K562 (cell line): ENCODE measurements at regions not wholly inside any gene's neighbourhood (a gene's known extent, or its start where the extent isn't known, plus 50 kb on each side); places are given as distances from the start of the nearest gene placed in this dataset.

Experiments
- ATAC-seq: fragments of 200-7000 bp; cut with Tn5 transposase; 3 replicates; pipeline ENCODE4 v1.9.1; 2020; ENCODE audit warnings: moderate library complexity
- BruUV-seq: library from RNA; stranded (reverse); fragments of 400-500 nt; replicated peaks from 2 replicates; lab custom pipeline; 2021; lab: Mats Ljungman, UMichigan
- CTCF ChIA-PET: fragments of 300-600 bp; formaldehyde crosslinking; extraction: SDS; loops from one replicate; lab custom pipeline; 2021; ENCODE audit warnings: low intra/inter-chr PET ratio; lab: Yijun Ruan, JAX
- POLR2A ChIA-PET: fragments of 300-600, 350-650 bp; sonication (Branson Sonifier 250); formaldehyde crosslinking; extraction: SDS; loops from one replicate; lab custom pipeline; 2021; ENCODE audit warnings: antibody characterized with exemption, inconsistent platforms; lab: Yijun Ruan, JAX
- DNase-seq, 4 experiments: peaks; one replicate each; pipeline versions ENCODE4 v3.0.0 to v3.0.0-alpha.2; 2011 to 2018; ENCODE audit warnings: low spot score in 3 of 4, mixed read lengths in 3 of 4; ENCODE audit errors: extremely low read depth in 1 of 4
- FAIRE-seq: peaks from 2 replicates; lab custom pipeline; 2011; peaks lifted over from hg19 to GRCh38; lab: Jason Lieb, UNC
- H2AFZ ChIP-seq: 2 replicates; pipeline ENCODE4 v1.6.0; 2011; ENCODE audit warnings: low read depth, low read length, control low read depth, inconsistent platforms
- H3K27ac ChIP-seq: fragments of 200-600 bp; 3 replicates; pipeline ENCODE4 v1.8.0; 2011; ENCODE audit warnings: low read depth, mild to moderate bottlenecking, control low read depth, inconsistent platforms, low read length, moderate library complexity, mixed read lengths; ENCODE audit errors: extremely low read depth
- H3K27me3 ChIP-seq, 2 experiments: fragments of 300-600 bp in 1 of 2; 2 replicates in 1 of 2; 3 replicates in 1 of 2; pipeline versions ENCODE4 v1.6.0 to v1.8.0; 2011; ENCODE audit warnings: inconsistent platforms in 2 of 2, low read length in 2 of 2, mild to moderate bottlenecking in 1 of 2, mixed read lengths in 1 of 2, moderate library complexity in 1 of 2; ENCODE audit not compliant: control insufficient read depth in 2 of 2, insufficient read depth in 2 of 2
- H3K36me3 ChIP-seq: fragments of 300-600 bp; 3 replicates; pipeline ENCODE4 v1.8.0; 2011; ENCODE audit warnings: mild to moderate bottlenecking, low read length, inconsistent platforms; ENCODE audit not compliant: control insufficient read depth, insufficient read depth
- H3K4me1 ChIP-seq, 2 experiments: fragments of 200-600 bp in 1 of 2; replicated peaks in 1 of 2; 2 replicates in 1 of 2; 3 replicates in 1 of 2; pipeline versions ENCODE4 v1.5.1 to v1.8.0; 2011; ENCODE audit warnings: inconsistent platforms in 2 of 2, low read length in 2 of 2, mild to moderate bottlenecking in 1 of 2, mixed read lengths in 1 of 2, moderate library complexity in 1 of 2; ENCODE audit not compliant: control insufficient read depth in 2 of 2, insufficient read depth in 2 of 2
- H3K4me2 ChIP-seq: 2 replicates; pipeline ENCODE4 v1.6.1; 2011; ENCODE audit warnings: low read length, control low read depth, inconsistent platforms, mixed read lengths; ENCODE audit not compliant: insufficient read depth
- H3K4me3 ChIP-seq: fragments of 200-600 bp; sonication (generic), shearing (Covaris generic); 2 replicates; pipeline ENCODE4 v1.5.1; 2016; ENCODE audit warnings: control low read depth, inconsistent platforms
- H3K79me2 ChIP-seq: fragments of 200-600 bp; 3 replicates; pipeline ENCODE4 v1.8.0; 2011; ENCODE audit warnings: low read length, inconsistent platforms; ENCODE audit not compliant: control insufficient read depth, insufficient read depth
- H3K9ac ChIP-seq, 2 experiments: 2 replicates each; pipeline versions ENCODE4 v1.6.0 to v1.6.1; 2011; ENCODE audit warnings: low read depth in 2 of 2, low read length in 2 of 2, control low read depth in 1 of 2, inconsistent platforms in 1 of 2, mild to moderate bottlenecking in 1 of 2, mixed read lengths in 1 of 2; ENCODE audit not compliant: insufficient read depth in 1 of 2
- H3K9me1 ChIP-seq: one replicate; pipeline ENCODE4 v1.6.0; 2011; ENCODE audit warnings: inconsistent platforms, mild to moderate bottlenecking, low read length, moderate library complexity; ENCODE audit not compliant: control insufficient read depth, insufficient read depth
- H3K9me3 ChIP-seq: replicated peaks from 2 replicates; pipeline ENCODE4 v1.5.1; 2011; ENCODE audit warnings: low read depth, low read length, inconsistent platforms; ENCODE audit not compliant: control insufficient read depth, insufficient read depth
- H4K20me1 ChIP-seq: replicated peaks from 2 replicates; pipeline ENCODE4 v1.6.1; 2011; ENCODE audit warnings: low read length, inconsistent platforms, mixed read lengths; ENCODE audit not compliant: control insufficient read depth, insufficient read depth
- BRF1 ChIP-seq: IDR thresholded peaks from 3 replicates; pipeline ENCODE4 v1.6.1; 2011; ENCODE audit warnings: borderline replicate concordance, mild to moderate bottlenecking; ENCODE audit not compliant: insufficient read length; ENCODE audit errors: extremely low read depth
- CBFA2T3 ChIP-seq: fragments of 450-650 bp; IDR thresholded peaks from 2 replicates; pipeline ENCODE4 v1.6.1; 2017
- CREBBP ChIP-seq: IDR thresholded peaks from one replicate; pipeline ENCODE4 v1.6.1; 2012; ENCODE audit warnings: low read depth, mild to moderate bottlenecking, control low read depth, inconsistent platforms, low read length
- E2F3 ChIP-seq: fragments of 250-450 bp; sonication (Bioruptor Pico); IDR thresholded peaks from 2 replicates; pipeline ENCODE4 v1.4.0; 2020; ENCODE audit warnings: mild to moderate bottlenecking
- GATAD2A ChIP-seq: fragments of 450-650 bp; IDR thresholded peaks from 2 replicates; pipeline ENCODE4 v1.6.1; 2017
- KDM1A ChIP-seq, 2 experiments: fragments of 450-650 bp; IDR thresholded peaks; 2 replicates each; pipeline ENCODE4 v1.6.1; 2016; ENCODE audit warnings: mild to moderate bottlenecking in 2 of 2
- MEF2D ChIP-seq: conservative IDR thresholded peaks from 2 replicates; pipeline ENCODE4 v1.6.1; 2016; ENCODE audit warnings: low read depth, missing genetic modification characterization, missing compliant biosample characterization
- NCOA1 ChIP-seq: fragments of 450-650 bp; IDR thresholded peaks from 2 replicates; pipeline ENCODE4 v1.6.1; 2016; ENCODE audit warnings: low read depth
- POLR2AphosphoS2 ChIP-seq: IDR thresholded peaks from 2 replicates; pipeline ENCODE4 v1.6.1; 2012; ENCODE audit warnings: low read length, improper control_type of control experiment
- POLR2G ChIP-seq: fragments of 200-400 bp; formaldehyde crosslinking; IDR thresholded peaks from 2 replicates; pipeline ENCODE4 v1.6.1; 2017; ENCODE audit warnings: low read depth, mild to moderate bottlenecking, antibody characterized with exemption, low read length, moderate library complexity
- RBM22 ChIP-seq: fragments of 200-400 bp; formaldehyde crosslinking; IDR thresholded peaks from 2 replicates; pipeline ENCODE4 v1.6.1; 2018; ENCODE audit warnings: low read length, low read depth; ENCODE audit not compliant: poor library complexity, severe bottlenecking
- SNIP1 ChIP-seq: fragments of 450-650 bp; IDR thresholded peaks from 2 replicates; pipeline ENCODE4 v1.7.1; 2017; ENCODE audit warnings: low read depth, mild to moderate bottlenecking
- TEAD4 ChIP-seq, 2 experiments: sonication (generic) in 1 of 2; formaldehyde crosslinking in 1 of 2; IDR thresholded peaks; 2 replicates each; pipeline versions ENCODE4 v1.6.1 to v1.8.0; 2012 to 2022; ENCODE audit warnings: borderline replicate concordance in 1 of 2, inconsistent platforms in 1 of 2, low read length in 1 of 2, mild to moderate bottlenecking in 1 of 2, missing genetic modification reagents in 1 of 2
- ZNF134 ChIP-seq: fragments of 250-450 bp; sonication (Bioruptor Pico); conservative IDR thresholded peaks from 2 replicates; pipeline ENCODE4 v1.4.0; 2020
- ZNF212 ChIP-seq: fragments of 450-650 bp; formaldehyde crosslinking; IDR thresholded peaks from 2 replicates; pipeline ENCODE4 v1.4.0; 2020; ENCODE audit warnings: mild to moderate bottlenecking
- ZNF347 ChIP-seq: fragments of 450-650 bp; formaldehyde crosslinking; IDR thresholded peaks from 2 replicates; pipeline ENCODE4 v1.4.0; 2020; ENCODE audit warnings: low read depth, mild to moderate bottlenecking, moderate library complexity
- WGBS: fragments of 100-300 bp; shearing (Covaris generic); methylation state at CpG from one replicate; pipeline ENCODE4 v1.1.6; 2016; ENCODE audit warnings: low coverage, mixed read lengths; ENCODE audit not compliant: insufficient coverage; ENCODE audit errors: missing lambda C conversion rate; 5-methylcytosine and 5-hydroxymethylcytosine counted together
- in situ Hi-C: fragments of 300-500 bp; cut with MboI; formaldehyde crosslinking; loops from 4 replicates; pipeline ENCODE4 v1.15.0; 2018; ENCODE audit warnings: inconsistent platforms, mixed read lengths
- intact Hi-C: fragments of 100-400 bp; cut with micrococcal nuclease; formaldehyde crosslinking; loops from 2 replicates; pipeline ENCODE4 v1.14.2; 2022
- TF ChIP-seq, protein P1 (sequence below): sonication (generic); formaldehyde crosslinking; IDR thresholded peaks from 2 replicates; pipeline ENCODE4 v1.8.1; 2023; ENCODE audit warnings: mild to moderate bottlenecking, missing genetic modification reagents, moderate library complexity
- TF ChIP-seq, protein P2 (sequence below): fragments of 450-650 bp; IDR thresholded peaks from 2 replicates; pipeline ENCODE4 v1.6.1; 2016; ENCODE audit warnings: mild to moderate bottlenecking
- TF ChIP-seq, protein P3 (sequence below): fragments of 250-450 bp; sonication (Bioruptor Pico); IDR thresholded peaks from 2 replicates; pipeline ENCODE4 v1.8.0; 2021; ENCODE audit warnings: mild to moderate bottlenecking, moderate library complexity

DNA sequence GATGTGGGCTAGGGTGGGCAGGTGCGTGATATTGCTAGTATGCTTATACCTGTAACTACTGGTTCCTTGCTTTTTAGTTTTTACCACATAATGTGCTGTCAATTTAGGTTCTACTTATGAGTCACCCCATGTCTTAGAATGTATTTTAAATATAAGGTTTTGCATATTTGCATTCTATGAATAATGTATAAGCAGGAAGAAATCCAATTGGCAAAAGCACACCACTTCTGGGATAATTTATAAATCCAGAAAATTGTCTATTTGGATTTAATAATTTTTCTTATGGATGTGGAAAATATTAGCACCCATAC is 421.6 kb downstream of the PCDH7 start (continued):
- no peak for TF ChIP-seq POLR2G

DNA sequence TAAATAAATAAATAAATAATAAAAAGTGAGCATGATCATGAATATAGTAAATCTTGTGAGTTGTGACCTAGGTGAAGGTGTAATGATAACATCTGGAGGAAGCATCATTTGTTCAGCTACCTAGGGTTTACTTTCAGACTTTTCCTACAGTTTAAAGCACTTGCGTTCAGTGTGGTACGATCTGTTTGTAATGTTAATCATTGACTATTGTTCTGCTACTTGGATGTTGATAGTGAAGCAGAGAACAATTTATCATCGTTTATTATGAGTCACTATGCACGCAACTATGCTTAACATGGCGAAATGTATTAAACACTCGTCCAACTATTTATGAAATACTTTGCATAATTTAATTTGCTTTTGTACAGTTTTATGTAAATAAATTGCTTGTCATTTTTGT is 426.2 kb downstream of the PCDH7 start:
- TF ChIP-seq BRF1: no peak
- TF ChIP-seq RBM22: no peak
- no peak for TF ChIP-seq ZNF212
- no peak for TF ChIP-seq TEAD4 (IDR thresholded peaks at IDR 0.05; ENCODE audit: low read length)
- TF ChIP-seq TEAD4 (CRISPR knock-in tag; IDR thresholded peaks at IDR 0.05; ENCODE audit: borderline replicate concordance): no peak
- no peak for TF ChIP-seq CBFA2T3
- TF ChIP-seq SNIP1: no peak
- no peak for TF ChIP-seq POLR2AphosphoS2
- no peak for TF ChIP-seq ZNF134 (CRISPR knock-in tag)
- TF ChIP-seq NCOA1: no peak
- no peak for TF ChIP-seq CREBBP
- no peak for TF ChIP-seq GATAD2A
- no peak for TF ChIP-seq KDM1A (IDR thresholded peaks at IDR 0.05)
- TF ChIP-seq ZNF347 (CRISPR knock-in tag): no peak
- TF ChIP-seq, protein P1, sequence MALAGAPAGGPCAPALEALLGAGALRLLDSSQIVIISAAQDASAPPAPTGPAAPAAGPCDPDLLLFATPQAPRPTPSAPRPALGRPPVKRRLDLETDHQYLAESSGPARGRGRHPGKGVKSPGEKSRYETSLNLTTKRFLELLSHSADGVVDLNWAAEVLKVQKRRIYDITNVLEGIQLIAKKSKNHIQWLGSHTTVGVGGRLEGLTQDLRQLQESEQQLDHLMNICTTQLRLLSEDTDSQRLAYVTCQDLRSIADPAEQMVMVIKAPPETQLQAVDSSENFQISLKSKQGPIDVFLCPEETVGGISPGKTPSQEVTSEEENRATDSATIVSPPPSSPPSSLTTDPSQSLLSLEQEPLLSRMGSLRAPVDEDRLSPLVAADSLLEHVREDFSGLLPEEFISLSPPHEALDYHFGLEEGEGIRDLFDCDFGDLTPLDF (CRISPR knock-in tag): no peak
- TF ChIP-seq, protein P2, sequence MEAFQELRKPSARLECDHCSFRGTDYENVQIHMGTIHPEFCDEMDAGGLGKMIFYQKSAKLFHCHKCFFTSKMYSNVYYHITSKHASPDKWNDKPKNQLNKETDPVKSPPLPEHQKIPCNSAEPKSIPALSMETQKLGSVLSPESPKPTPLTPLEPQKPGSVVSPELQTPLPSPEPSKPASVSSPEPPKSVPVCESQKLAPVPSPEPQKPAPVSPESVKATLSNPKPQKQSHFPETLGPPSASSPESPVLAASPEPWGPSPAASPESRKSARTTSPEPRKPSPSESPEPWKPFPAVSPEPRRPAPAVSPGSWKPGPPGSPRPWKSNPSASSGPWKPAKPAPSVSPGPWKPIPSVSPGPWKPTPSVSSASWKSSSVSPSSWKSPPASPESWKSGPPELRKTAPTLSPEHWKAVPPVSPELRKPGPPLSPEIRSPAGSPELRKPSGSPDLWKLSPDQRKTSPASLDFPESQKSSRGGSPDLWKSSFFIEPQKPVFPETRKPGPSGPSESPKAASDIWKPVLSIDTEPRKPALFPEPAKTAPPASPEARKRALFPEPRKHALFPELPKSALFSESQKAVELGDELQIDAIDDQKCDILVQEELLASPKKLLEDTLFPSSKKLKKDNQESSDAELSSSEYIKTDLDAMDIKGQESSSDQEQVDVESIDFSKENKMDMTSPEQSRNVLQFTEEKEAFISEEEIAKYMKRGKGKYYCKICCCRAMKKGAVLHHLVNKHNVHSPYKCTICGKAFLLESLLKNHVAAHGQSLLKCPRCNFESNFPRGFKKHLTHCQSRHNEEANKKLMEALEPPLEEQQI: no peak
- TF ChIP-seq E2F3 (CRISPR knock-in tag): no peak
- no peak for TF ChIP-seq MEF2D (tag)
- TF ChIP-seq, protein P3, sequence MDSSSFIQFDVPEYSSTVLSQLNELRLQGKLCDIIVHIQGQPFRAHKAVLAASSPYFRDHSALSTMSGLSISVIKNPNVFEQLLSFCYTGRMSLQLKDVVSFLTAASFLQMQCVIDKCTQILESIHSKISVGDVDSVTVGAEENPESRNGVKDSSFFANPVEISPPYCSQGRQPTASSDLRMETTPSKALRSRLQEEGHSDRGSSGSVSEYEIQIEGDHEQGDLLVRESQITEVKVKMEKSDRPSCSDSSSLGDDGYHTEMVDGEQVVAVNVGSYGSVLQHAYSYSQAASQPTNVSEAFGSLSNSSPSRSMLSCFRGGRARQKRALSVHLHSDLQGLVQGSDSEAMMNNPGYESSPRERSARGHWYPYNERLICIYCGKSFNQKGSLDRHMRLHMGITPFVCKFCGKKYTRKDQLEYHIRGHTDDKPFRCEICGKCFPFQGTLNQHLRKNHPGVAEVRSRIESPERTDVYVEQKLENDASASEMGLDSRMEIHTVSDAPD (CRISPR knock-in tag): no peak
- TF ChIP-seq, all 486 proteins: peak for 0
- POLR2A ChIA-PET: no interaction called here

More for the DNA sequence above, 426.2 kb downstream of the PCDH7 start:
- no peaks in the 10 kb centered on the region for H3K79me2 ChIP-seq
- ATAC-seq (no peak), FAIRE-seq (no peak), DNase-seq (no peak)
- H3K36me3 ChIP-seq: no peaks in the 10 kb centered on the region
- BruUV-seq: no TSS peak
- no peak overlapping the region for H3K27ac ChIP-seq
- WGBS: 0% methylated on average over 6 of the region's 6 CpGs
- H2AFZ ChIP-seq: no peak overlapping the region
- no peaks in the 10 kb centered on the region for H4K20me1 ChIP-seq
- no peak overlapping the region for H3K4me2 ChIP-seq
- intact Hi-C loops: no loop called here
- no peaks in the 10 kb centered on the region for H3K27me3 ChIP-seq
- H3K4me1 ChIP-seq: no peaks in the 10 kb centered on the region
- CTCF ChIA-PET: no interaction called here
- H3K9me3 ChIP-seq: no peaks in the 10 kb centered on the region
- in situ Hi-C loops: no loop called here
- no peak overlapping the region for H3K9ac ChIP-seq
- H3K9me1 ChIP-seq: no peaks in the 10 kb centered on the region
- no peak overlapping the region for H3K4me3 ChIP-seq
